ENCODE measurements at regions not wholly inside any gene's neighbourhood (a gene's known extent, or its start where the extent isn't known, plus 50 kb on each side); places are given as distances from the start of the nearest gene placed in this dataset.

DNA sequence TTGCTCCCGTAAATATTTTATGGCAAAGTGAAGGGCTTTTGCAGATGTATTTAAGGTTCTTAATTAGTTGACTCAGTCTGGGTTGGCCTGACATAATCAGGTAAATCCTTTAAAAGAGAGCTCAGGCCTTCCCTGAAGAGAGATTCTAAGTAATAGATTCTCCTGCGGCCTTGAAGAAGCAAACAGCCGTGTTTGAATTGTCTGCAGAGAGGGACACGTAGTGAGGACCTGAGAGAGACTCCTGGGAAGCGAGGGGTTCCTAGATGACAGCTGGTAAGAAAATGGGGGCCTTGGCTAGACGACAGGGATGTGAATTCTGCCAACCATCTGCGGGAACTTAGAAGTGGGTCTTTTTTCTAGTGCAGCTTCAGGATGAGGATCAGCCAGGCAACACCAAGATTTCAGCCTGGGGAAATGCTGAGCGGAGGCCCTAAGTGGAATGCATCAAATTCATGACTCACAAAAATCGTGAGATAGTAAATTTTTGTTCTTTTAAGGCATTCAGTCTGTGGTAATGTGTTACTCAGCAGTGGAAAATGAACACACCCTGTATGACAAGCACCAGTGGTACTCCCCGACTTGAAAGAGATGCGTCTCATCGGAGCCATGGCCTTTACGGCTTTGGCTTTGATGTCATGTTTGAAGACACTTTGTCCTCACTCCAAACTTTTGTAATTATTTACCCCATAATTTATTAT is 62.1 kb upstream of the SMIM21 start:
- H3K36me3 Mint-ChIP-seq (ENCODE audit: low read depth) = no peaks in the 10 kb centered on the region; the same call in 2 of the 3 replicates
- peaks cover 1% of the 10 kb centered on the region for H3K27me3 Mint-ChIP-seq (ENCODE audit: insufficient read depth, low read depth, poor library complexity)
- no peak for ATAC-seq
- no peaks in the 10 kb centered on the region for H3K27me3 ChIP-seq (ENCODE audit: insufficient read depth)
- no peaks in the 10 kb centered on the region for H3K4me1 ChIP-seq (ENCODE audit: insufficient read depth)
- H3K9me2 ChIP-seq (ENCODE audit: insufficient read depth) = peaks cover 4% of the 10 kb centered on the region; the same call in 1 of the 2 replicates
- no peak overlapping the region for H3K4me3 ChIP-seq
- H3K36me3 ChIP-seq (ENCODE audit: insufficient read depth) = no peaks in the 10 kb centered on the region
- H3K27ac Mint-ChIP-seq = no peak overlapping the region
- H3F3A ChIP-seq (replicated peaks; ENCODE audit: low read depth) = no peaks in the 10 kb centered on the region
- H3K79me2 ChIP-seq (replicated peaks; ENCODE audit: insufficient read depth) = no peaks in the 10 kb centered on the region
- no peak for TF ChIP-seq JUNB (IDR thresholded peaks at IDR 0.05; ENCODE audit: unreplicated experiment)
- TF ChIP-seq, protein P1, sequence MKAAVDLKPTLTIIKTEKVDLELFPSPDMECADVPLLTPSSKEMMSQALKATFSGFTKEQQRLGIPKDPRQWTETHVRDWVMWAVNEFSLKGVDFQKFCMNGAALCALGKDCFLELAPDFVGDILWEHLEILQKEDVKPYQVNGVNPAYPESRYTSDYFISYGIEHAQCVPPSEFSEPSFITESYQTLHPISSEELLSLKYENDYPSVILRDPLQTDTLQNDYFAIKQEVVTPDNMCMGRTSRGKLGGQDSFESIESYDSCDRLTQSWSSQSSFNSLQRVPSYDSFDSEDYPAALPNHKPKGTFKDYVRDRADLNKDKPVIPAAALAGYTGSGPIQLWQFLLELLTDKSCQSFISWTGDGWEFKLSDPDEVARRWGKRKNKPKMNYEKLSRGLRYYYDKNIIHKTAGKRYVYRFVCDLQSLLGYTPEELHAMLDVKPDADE (IDR thresholded peaks at IDR 0.05) = no peak
- TF ChIP-seq CREB1 (CRISPR knock-in tag; IDR thresholded peaks at IDR 0.05; ENCODE audit: low read depth) = no peak
- TF ChIP-seq EZH2phosphoT487 (IDR thresholded peaks at IDR 0.05; ENCODE audit: unreplicated experiment) = no peak
- TF ChIP-seq EZH2 (IDR thresholded peaks at IDR 0.05; ENCODE audit: low read depth, unreplicated experiment) = no peak
- no peak for TF ChIP-seq STAT1 (IDR thresholded peaks at IDR 0.05; ENCODE audit: unreplicated experiment)
- no peak for TF ChIP-seq ZNF331 (CRISPR knock-in tag; IDR thresholded peaks at IDR 0.05; ENCODE audit: low read depth)
- TF ChIP-seq ZNF462 (CRISPR knock-in tag; IDR thresholded peaks at IDR 0.05) = no peak
- no peaks in the 10 kb centered on the region for H4K20me1 ChIP-seq (replicated peaks; ENCODE audit: insufficient read depth)
- H3K4me2 ChIP-seq = no peak overlapping the region
- H3K9me3 Mint-ChIP-seq = peaks cover 8% of the 10 kb centered on the region; the same call in 1 of the 3 replicates
- H3K27ac ChIP-seq (ENCODE audit: low read depth) = no peak overlapping the region
- no peak overlapping the region for H3K4me3 Mint-ChIP-seq
- H3K4me1 Mint-ChIP-seq = no peaks in the 10 kb centered on the region
- H2AFZ ChIP-seq = no peak overlapping the region
- no peak for DNase-seq (ENCODE audit: low spot score)

Measured in GM23338 (cell line).